ENCODE measurements at regions not wholly inside any gene's neighbourhood (a gene's known extent, or its start where the extent isn't known, plus 50 kb on each side); places are given as distances from the start of the nearest gene placed in this dataset.

DNA sequence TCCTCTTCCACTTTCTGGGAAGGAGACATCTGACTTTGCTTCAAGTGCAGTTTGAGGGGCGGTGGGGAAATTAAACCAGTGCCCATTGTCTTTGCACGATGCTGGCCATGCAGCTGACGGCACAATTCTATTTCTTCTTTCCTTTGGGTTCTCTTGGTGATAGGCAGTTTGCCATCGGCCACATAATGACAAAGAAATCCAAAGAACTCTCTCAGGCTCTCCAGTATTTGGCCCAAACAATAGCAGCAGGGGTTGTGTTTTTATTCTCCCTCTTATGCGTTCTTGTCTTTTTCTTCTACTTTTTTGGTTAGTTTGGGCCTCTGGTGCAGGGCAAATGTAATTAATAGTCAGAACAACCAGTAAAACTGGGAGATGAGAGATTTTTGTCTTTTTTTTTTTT lies 147.0 kb downstream of the EMX2 start:
- no peak overlapping the region for H3K23ac ChIP-seq (ENCODE audit: low read length in 2 of 2)
- H2BK12ac ChIP-seq (ENCODE audit: low read length in 2 of 2) = no peak overlapping the region
- no peak for DNase-seq

DNA sequence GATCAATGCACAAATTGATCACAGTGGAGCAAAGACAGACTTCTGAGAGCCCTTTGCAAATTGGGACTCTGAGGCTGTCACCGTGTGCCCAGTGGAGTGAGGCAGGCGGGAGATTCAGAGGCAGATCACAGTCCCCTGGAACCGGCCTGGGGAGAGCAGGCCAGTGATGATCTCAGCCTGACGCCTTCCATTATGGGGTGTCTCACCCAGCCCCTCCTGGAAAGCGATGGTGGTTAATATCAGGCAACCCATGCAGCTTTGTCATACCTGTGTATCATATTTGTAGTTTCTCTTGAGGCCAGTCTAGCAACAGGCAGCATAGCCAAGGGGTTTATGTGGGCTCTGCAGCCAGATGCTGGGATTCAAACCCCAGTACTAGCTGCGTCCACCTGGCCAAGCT lies 147.8 kb downstream of the EMX2 start:
- no peak overlapping the region for H2AK5ac ChIP-seq (ENCODE audit: low read length, severe bottlenecking)
- no peak overlapping the region for H3K4ac ChIP-seq (ENCODE audit: low read depth in 1 of 2, low read length in 2 of 2)
- H2AFZ ChIP-seq (ENCODE audit: low read depth, low read length) = no peak overlapping the region
- no peaks in the 10 kb centered on the region for H3K4me1 ChIP-seq (ENCODE audit: control insufficient read depth, insufficient read depth, low read depth, low read length)
- H3K27me3 ChIP-seq (ENCODE audit: control insufficient read depth in 1 of 2, insufficient read depth in 1 of 2, low read length in 2 of 2) = peaks cover 0 to 30% of the 10 kb centered on the region in 2 experiments
- no peak overlapping the region for H2BK5ac ChIP-seq (ENCODE audit: low read depth, low read length, poor library complexity, severe bottlenecking)
- H4K91ac ChIP-seq (ENCODE audit: low read length) = no peak overlapping the region
- no peak overlapping the region for H3K23ac ChIP-seq (ENCODE audit: low read length in 2 of 2)
- DNase-seq = no peak
- H3K4me2 ChIP-seq (ENCODE audit: low read length, poor library complexity, severe bottlenecking) = no peak overlapping the region
- H3K9ac ChIP-seq (ENCODE audit: low read length) = no peak overlapping the region
- H2BK12ac ChIP-seq (ENCODE audit: low read length in 2 of 2) = no peak overlapping the region
- no peak overlapping the region for H3K27ac ChIP-seq (ENCODE audit: low read length, poor library complexity, severe bottlenecking)
- no peak overlapping the region for H2BK15ac ChIP-seq (ENCODE audit: low read depth, poor library complexity, severe bottlenecking)
- no peaks in the 10 kb centered on the region for H3K36me3 ChIP-seq (ENCODE audit: control insufficient read depth in 1 of 2, insufficient read depth in 2 of 2, low read depth in 1 of 2, low read length in 2 of 2)
- H3K9me3 ChIP-seq (ENCODE audit: control insufficient read depth, low read length) = no peaks in the 10 kb centered on the region
- H3K18ac ChIP-seq (ENCODE audit: low read depth in 1 of 2, low read length in 2 of 2) = no peak overlapping the region
- no peaks in the 10 kb centered on the region for H3K79me1 ChIP-seq (replicated peaks; ENCODE audit: low read length, poor library complexity, severe bottlenecking)
- H3K4me3 ChIP-seq (ENCODE audit: insufficient read depth in 1 of 2, low read depth in 1 of 2, low read length in 2 of 2) = no peak overlapping the region
- H2BK120ac ChIP-seq (ENCODE audit: low read depth, low read length) = no peak overlapping the region
- no peak overlapping the region for H4K8ac ChIP-seq (ENCODE audit: low read length)
- H3K14ac ChIP-seq (ENCODE audit: low read length in 2 of 2) = no peak overlapping the region
- WGBS = 61% methylated on average over 6 of the region's 6 CpGs

More for the DNA sequence above, 147.0 kb downstream of the EMX2 start:
- no peak overlapping the region for H3K4me3 ChIP-seq (ENCODE audit: insufficient read depth in 1 of 2, low read depth in 1 of 2, low read length in 2 of 2)
- no peak overlapping the region for H3K4ac ChIP-seq (ENCODE audit: low read depth in 1 of 2, low read length in 2 of 2)
- H2BK5ac ChIP-seq (ENCODE audit: low read depth, low read length, poor library complexity, severe bottlenecking) = no peak overlapping the region
- no peak overlapping the region for H4K91ac ChIP-seq (ENCODE audit: low read length)
- WGBS = 83% methylated on average over 5 of the region's 5 CpGs
- H3K9ac ChIP-seq (ENCODE audit: low read length) = peak overlapping the region; percentile 8
- no peak overlapping the region for H2BK15ac ChIP-seq (ENCODE audit: low read depth, poor library complexity, severe bottlenecking)
- peaks cover 0 to 30% of the 10 kb centered on the region in 2 experiments for H3K27me3 ChIP-seq (ENCODE audit: control insufficient read depth in 1 of 2, insufficient read depth in 1 of 2, low read length in 2 of 2)
- no peaks in the 10 kb centered on the region for H3K36me3 ChIP-seq (ENCODE audit: control insufficient read depth in 1 of 2, insufficient read depth in 2 of 2, low read depth in 1 of 2, low read length in 2 of 2)
- H3K79me1 ChIP-seq (replicated peaks; ENCODE audit: low read length, poor library complexity, severe bottlenecking) = no peaks in the 10 kb centered on the region
- H2AFZ ChIP-seq (ENCODE audit: low read depth, low read length) = no peak overlapping the region
- no peak overlapping the region for H3K18ac ChIP-seq (ENCODE audit: low read depth in 1 of 2, low read length in 2 of 2)
- H2AK5ac ChIP-seq (ENCODE audit: low read length, severe bottlenecking) = no peak overlapping the region
- H3K4me1 ChIP-seq (ENCODE audit: control insufficient read depth, insufficient read depth, low read depth, low read length) = no peaks in the 10 kb centered on the region
- H3K27ac ChIP-seq (ENCODE audit: low read length, poor library complexity, severe bottlenecking) = no peak overlapping the region
- no peak overlapping the region for H4K8ac ChIP-seq (ENCODE audit: low read length)
- no peak overlapping the region for H3K4me2 ChIP-seq (ENCODE audit: low read length, poor library complexity, severe bottlenecking)
- H3K9me3 ChIP-seq (ENCODE audit: control insufficient read depth, low read length) = no peaks in the 10 kb centered on the region
- no peak overlapping the region for H2BK120ac ChIP-seq (ENCODE audit: low read depth, low read length)
- no peak overlapping the region for H3K14ac ChIP-seq (ENCODE audit: low read length in 2 of 2)

GRCh38 chr10:117694190-117694589 lies 151.6 kb downstream of the EMX2 start:
- 74% methylated on average over 6 of the region's 6 CpGs for WGBS

GRCh38 chr10:117697402-117697801 lies 154.9 kb downstream of the EMX2 start:
- no peak for DNase-seq

More at GRCh38 chr10:117694190-117694589, 151.6 kb downstream of the EMX2 start:
- no peaks in the 10 kb centered on the region for H3K36me3 ChIP-seq (ENCODE audit: control insufficient read depth in 1 of 2, insufficient read depth in 2 of 2, low read depth in 1 of 2, low read length in 2 of 2)
- no peaks in the 10 kb centered on the region for H3K4me1 ChIP-seq (ENCODE audit: control insufficient read depth, insufficient read depth, low read depth, low read length)
- H3K9ac ChIP-seq (ENCODE audit: low read length) = no peak overlapping the region
- no peak overlapping the region for H2BK15ac ChIP-seq (ENCODE audit: low read depth, poor library complexity, severe bottlenecking)
- no peak overlapping the region for H2BK120ac ChIP-seq (ENCODE audit: low read depth, low read length)
- peaks cover 0 to 7% of the 10 kb centered on the region in 2 experiments for H3K27me3 ChIP-seq (ENCODE audit: control insufficient read depth in 1 of 2, insufficient read depth in 1 of 2, low read length in 2 of 2)
- no peak overlapping the region for H2BK12ac ChIP-seq (ENCODE audit: low read length in 2 of 2)
- no peak overlapping the region for H3K4ac ChIP-seq (ENCODE audit: low read depth in 1 of 2, low read length in 2 of 2)
- H4K8ac ChIP-seq (ENCODE audit: low read length) = no peak overlapping the region
- H3K14ac ChIP-seq (ENCODE audit: low read length in 2 of 2) = no peak overlapping the region
- H2AFZ ChIP-seq (ENCODE audit: low read depth, low read length) = no peak overlapping the region
- no peak overlapping the region for H2BK5ac ChIP-seq (ENCODE audit: low read depth, low read length, poor library complexity, severe bottlenecking)
- no peak overlapping the region for H2AK5ac ChIP-seq (ENCODE audit: low read length, severe bottlenecking)
- H3K4me2 ChIP-seq (ENCODE audit: low read length, poor library complexity, severe bottlenecking) = no peak overlapping the region
- H4K91ac ChIP-seq (ENCODE audit: low read length) = no peak overlapping the region
- no peaks in the 10 kb centered on the region for H3K9me3 ChIP-seq (ENCODE audit: control insufficient read depth, low read length)
- DNase-seq = peak; percentile 2
- H3K79me1 ChIP-seq (replicated peaks; ENCODE audit: low read length, poor library complexity, severe bottlenecking) = no peaks in the 10 kb centered on the region
- H3K18ac ChIP-seq (ENCODE audit: low read depth in 1 of 2, low read length in 2 of 2) = no peak overlapping the region
- no peak overlapping the region for H3K23ac ChIP-seq (ENCODE audit: low read length in 2 of 2)
- H3K4me3 ChIP-seq (ENCODE audit: insufficient read depth in 1 of 2, low read depth in 1 of 2, low read length in 2 of 2) = no peak overlapping the region
- H3K27ac ChIP-seq (ENCODE audit: low read length, poor library complexity, severe bottlenecking) = no peak overlapping the region

More at GRCh38 chr10:117697402-117697801, 154.9 kb downstream of the EMX2 start:
- no CpG with 5 or more reads among the region's 2 CpGs for WGBS
- no peak overlapping the region for H2AFZ ChIP-seq (ENCODE audit: low read depth, low read length)
- no peak overlapping the region for H3K4ac ChIP-seq (ENCODE audit: low read depth in 1 of 2, low read length in 2 of 2)
- no peak overlapping the region for H2BK15ac ChIP-seq (ENCODE audit: low read depth, poor library complexity, severe bottlenecking)
- no peak overlapping the region for H3K9ac ChIP-seq (ENCODE audit: low read length)
- H4K91ac ChIP-seq (ENCODE audit: low read length) = no peak overlapping the region
- H3K4me1 ChIP-seq (ENCODE audit: control insufficient read depth, insufficient read depth, low read depth, low read length) = no peaks in the 10 kb centered on the region
- H3K18ac ChIP-seq (ENCODE audit: low read depth in 1 of 2, low read length in 2 of 2) = no peak overlapping the region
- H3K4me2 ChIP-seq (ENCODE audit: low read length, poor library complexity, severe bottlenecking) = no peak overlapping the region
- H3K9me3 ChIP-seq (ENCODE audit: control insufficient read depth, low read length) = no peaks in the 10 kb centered on the region
- H3K27ac ChIP-seq (ENCODE audit: low read length, poor library complexity, severe bottlenecking) = no peak overlapping the region
- no peak overlapping the region for H2BK5ac ChIP-seq (ENCODE audit: low read depth, low read length, poor library complexity, severe bottlenecking)
- H3K36me3 ChIP-seq (ENCODE audit: control insufficient read depth in 1 of 2, insufficient read depth in 2 of 2, low read depth in 1 of 2, low read length in 2 of 2) = no peaks in the 10 kb centered on the region
- H3K14ac ChIP-seq (ENCODE audit: low read length in 2 of 2) = no peak overlapping the region
- no peak overlapping the region for H2BK120ac ChIP-seq (ENCODE audit: low read depth, low read length)
- no peak overlapping the region for H3K23ac ChIP-seq (ENCODE audit: low read length in 2 of 2)
- H2BK12ac ChIP-seq (ENCODE audit: low read length in 2 of 2) = no peak overlapping the region
- peaks cover 0 to 14% of the 10 kb centered on the region in 2 experiments for H3K27me3 ChIP-seq (ENCODE audit: control insufficient read depth in 1 of 2, insufficient read depth in 1 of 2, low read length in 2 of 2)
- H3K79me1 ChIP-seq (replicated peaks; ENCODE audit: low read length, poor library complexity, severe bottlenecking) = no peaks in the 10 kb centered on the region
- H3K4me3 ChIP-seq (ENCODE audit: insufficient read depth in 1 of 2, low read depth in 1 of 2, low read length in 2 of 2) = no peak overlapping the region
- no peak overlapping the region for H4K8ac ChIP-seq (ENCODE audit: low read length)
- H2AK5ac ChIP-seq (ENCODE audit: low read length, severe bottlenecking) = no peak overlapping the region
